ENCODE measurements at regions not wholly inside any gene's neighbourhood (a gene's known extent, or its start where the extent isn't known, plus 50 kb on each side); places are given as distances from the start of the nearest gene placed in this dataset.

GRCh38 chr3:159137949-159138348, 336.1 kb downstream of the MFSD1 start:
- ATAC-seq = no peak
- TF ChIP-seq ZNF8 (CRISPR knock-in tag; IDR thresholded peaks at IDR 0.05) = no peak

GRCh38 chr3:159139326-159139725, 337.5 kb downstream of the MFSD1 start:
- TF ChIP-seq ZNF565 (CRISPR knock-in tag; conservative IDR thresholded peaks at IDR 0.05; ENCODE audit: low read depth) (no peak), ESRRG (CRISPR knock-in tag; IDR thresholded peaks at IDR 0.05) (no peak), TSHZ2 (CRISPR knock-in tag; IDR thresholded peaks at IDR 0.05) (no peak), BACH2 (CRISPR knock-in tag; IDR thresholded peaks at IDR 0.05; ENCODE audit: borderline replicate concordance) (no peak), CSDC2 (CRISPR knock-in tag; IDR thresholded peaks at IDR 0.05) (no peak), ZFP3 (CRISPR knock-in tag; IDR thresholded peaks at IDR 0.05) (no peak), ISL1 (CRISPR knock-in tag; IDR thresholded peaks at IDR 0.05) (no peak), CREB5 (CRISPR knock-in tag; IDR thresholded peaks at IDR 0.05; ENCODE audit: low read depth) (no peak), OSR1 (CRISPR knock-in tag; IDR thresholded peaks at IDR 0.05) (no peak)
- no peak for ATAC-seq

GRCh38 chr3:159144472-159144871, 342.6 kb downstream of the MFSD1 start:
- TF ChIP-seq ZFP30 (CRISPR knock-in tag; IDR thresholded peaks at IDR 0.05) (no peak), ARNTL (CRISPR knock-in tag; IDR thresholded peaks at IDR 0.05; ENCODE audit: borderline replicate concordance, low read depth) (no peak), PPARA (CRISPR knock-in tag; IDR thresholded peaks at IDR 0.05; ENCODE audit: borderline replicate concordance) (no peak), TOX (CRISPR knock-in tag; IDR thresholded peaks at IDR 0.05; ENCODE audit: borderline replicate concordance) (no peak), TCF4 (CRISPR knock-in tag; IDR thresholded peaks at IDR 0.05; ENCODE audit: borderline replicate concordance) (no peak), TSHZ2 (CRISPR knock-in tag; IDR thresholded peaks at IDR 0.05) (no peak), CREB5 (CRISPR knock-in tag; IDR thresholded peaks at IDR 0.05; ENCODE audit: low read depth) (no peak), ZNF565 (CRISPR knock-in tag; conservative IDR thresholded peaks at IDR 0.05; ENCODE audit: low read depth) (no peak), SNAI2 (CRISPR knock-in tag; IDR thresholded peaks at IDR 0.05) (no peak), ISL1 (CRISPR knock-in tag; IDR thresholded peaks at IDR 0.05) (no peak)
- ATAC-seq = no peak

GRCh38 chr3:159144891-159145290, 343.0 kb downstream of the MFSD1 start:
- peak; percentile 46; the same call in 1 of the 3 replicates for ATAC-seq
- TF ChIP-seq ZFP30 (CRISPR knock-in tag; IDR thresholded peaks at IDR 0.05) (no peak), CREB5 (CRISPR knock-in tag; IDR thresholded peaks at IDR 0.05; ENCODE audit: low read depth) (no peak), ZC3H10 (CRISPR knock-in tag; IDR thresholded peaks at IDR 0.05) (no peak), TOX (CRISPR knock-in tag; IDR thresholded peaks at IDR 0.05; ENCODE audit: borderline replicate concordance) (no peak), PATZ1 (CRISPR knock-in tag; IDR thresholded peaks at IDR 0.05; ENCODE audit: borderline replicate concordance) (no peak), CSDC2 (CRISPR knock-in tag; IDR thresholded peaks at IDR 0.05) (no peak), ARNTL (CRISPR knock-in tag; IDR thresholded peaks at IDR 0.05; ENCODE audit: borderline replicate concordance, low read depth) (no peak), ZNF565 (CRISPR knock-in tag; conservative IDR thresholded peaks at IDR 0.05; ENCODE audit: low read depth) (no peak), PPARA (CRISPR knock-in tag; IDR thresholded peaks at IDR 0.05; ENCODE audit: borderline replicate concordance) (no peak), CSRNP3 (CRISPR knock-in tag; IDR thresholded peaks at IDR 0.05) (no peak), ISL1 (CRISPR knock-in tag; IDR thresholded peaks at IDR 0.05) (no peak), OSR1 (CRISPR knock-in tag; IDR thresholded peaks at IDR 0.05) (no peak)

Data from SK-N-SH treated with all-trans-retinoic acid at 6 μM for 48 hours (cell line).